WTC11 (cell line): ENCODE measurements at regions not wholly inside any gene's neighbourhood (a gene's known extent, or its start where the extent isn't known, plus 50 kb on each side); places are given as distances from the start of the nearest gene placed in this dataset.

Experiments
- AFF4 ChIP-seq: sonication (generic); formaldehyde crosslinking; IDR thresholded peaks from 2 replicates; pipeline ENCODE4 v1.8.1; 2023; ENCODE audit warnings: mild to moderate bottlenecking, missing genetic modification reagents, borderline replicate concordance
- ARID4B ChIP-seq: sonication (generic); formaldehyde crosslinking; IDR thresholded peaks from 2 replicates; pipeline ENCODE4 v1.8.0; 2023; ENCODE audit warnings: missing genetic modification reagents, mild to moderate bottlenecking, borderline replicate concordance
- ATF1 ChIP-seq: sonication (generic); formaldehyde crosslinking; IDR thresholded peaks from 2 replicates; pipeline ENCODE4 v1.8.1; 2023; ENCODE audit warnings: mild to moderate bottlenecking, moderate library complexity, missing genetic modification reagents
- ATF3 ChIP-seq: sonication (generic); formaldehyde crosslinking; conservative IDR thresholded peaks from 2 replicates; pipeline ENCODE4 v1.8.1; 2022; ENCODE audit warnings: mild to moderate bottlenecking, missing genetic modification reagents
- CTCF ChIP-seq: fragments of 200-600 bp; IDR thresholded peaks from 2 replicates; pipeline ENCODE4 v1.8.0; 2022; ENCODE audit warnings: antibody characterized with exemption
- ELF4 ChIP-seq: sonication (generic); formaldehyde crosslinking; IDR thresholded peaks from 2 replicates; pipeline ENCODE4 v1.8.1; 2022; ENCODE audit warnings: low read depth, mild to moderate bottlenecking, moderate library complexity, missing genetic modification reagents
- ESRRA ChIP-seq: sonication (generic); formaldehyde crosslinking; IDR thresholded peaks from 2 replicates; pipeline ENCODE4 v1.8.1; 2022; ENCODE audit warnings: mild to moderate bottlenecking, missing genetic modification reagents, borderline replicate concordance
- ETV6 ChIP-seq: sonication (generic); formaldehyde crosslinking; IDR thresholded peaks from 2 replicates; pipeline ENCODE4 v1.8.1; 2022; ENCODE audit warnings: mild to moderate bottlenecking, missing genetic modification reagents
- FOXP1 ChIP-seq: sonication (generic); formaldehyde crosslinking; IDR thresholded peaks from 2 replicates; pipeline ENCODE4 v1.8.0; 2022; ENCODE audit warnings: missing genetic modification reagents, mild to moderate bottlenecking, moderate library complexity, borderline replicate concordance
- HMGXB4 ChIP-seq: sonication (generic); formaldehyde crosslinking; IDR thresholded peaks from 2 replicates; pipeline ENCODE4 v1.8.1; 2023; ENCODE audit warnings: mild to moderate bottlenecking, moderate library complexity, missing genetic modification reagents
- MAX ChIP-seq: sonication (generic); formaldehyde crosslinking; IDR thresholded peaks from 2 replicates; pipeline ENCODE4 v1.8.0; 2022; ENCODE audit warnings: mild to moderate bottlenecking, missing genetic modification reagents
- NFE2L1 ChIP-seq: sonication (generic); formaldehyde crosslinking; IDR thresholded peaks from 2 replicates; pipeline ENCODE4 v1.8.1; 2023; ENCODE audit warnings: missing genetic modification reagents
- USF1 ChIP-seq: sonication (generic); formaldehyde crosslinking; IDR thresholded peaks from 2 replicates; pipeline ENCODE4 v1.8.0; 2022; ENCODE audit warnings: mild to moderate bottlenecking, missing genetic modification reagents
- ZNF416 ChIP-seq: fragments of 250-450 bp; sonication (Bioruptor Pico); IDR thresholded peaks from 2 replicates; pipeline ENCODE4 v1.9.0; 2021; ENCODE audit warnings: mild to moderate bottlenecking, inconsistent platforms

GRCh38 chr10:23585186-23585585, 146.3 kb downstream of the OTUD1 start:
- TF ChIP-seq ATF3 (CRISPR knock-in tag) (no peak), CTCF (no peak), AFF4 (CRISPR knock-in tag) (no peak), ATF1 (CRISPR knock-in tag) (no peak), MAX (no peak), USF1 (no peak), HMGXB4 (CRISPR knock-in tag) (no peak), ETV6 (CRISPR knock-in tag) (no peak), ARID4B (no peak), ELF4 (CRISPR knock-in tag) (no peak), ESRRA (CRISPR knock-in tag) (no peak), ZNF416 (CRISPR knock-in tag) (no peak), FOXP1 (no peak), NFE2L1 (CRISPR knock-in tag) (no peak)
